Gastrocnemius medialis (tissue), 4 donors: ENCODE measurements at regions not wholly inside any gene's neighbourhood (a gene's known extent, or its start where the extent isn't known, plus 50 kb on each side); places are given as distances from the start of the nearest gene placed in this dataset.

Experiments
- CTCF ChIP-seq, 5 experiments: fragments of 450-650 bp in 3 of 5; fragments of 200-600 bp in 2 of 5; sonication (generic) in 2 of 5; IDR thresholded peaks in 4 of 5; conservative IDR thresholded peaks in 1 of 5; 1 replicate in 4 of 5; 2 replicates in 1 of 5; pipeline ENCODE4 v1.5.1; 2016 to 2019; ENCODE audit warnings: antibody characterized with exemption in 5 of 5, mild to moderate bottlenecking in 3 of 5, moderate library complexity in 3 of 5
- POLR2A ChIP-seq, 2 donors: fragments of 450-650 bp; IDR thresholded peaks; one replicate each; pipeline ENCODE4 v1.6.1; 2017; ENCODE audit warnings: antibody characterized with exemption in 2 of 2, mild to moderate bottlenecking in 2 of 2, moderate library complexity in 2 of 2

DNA sequence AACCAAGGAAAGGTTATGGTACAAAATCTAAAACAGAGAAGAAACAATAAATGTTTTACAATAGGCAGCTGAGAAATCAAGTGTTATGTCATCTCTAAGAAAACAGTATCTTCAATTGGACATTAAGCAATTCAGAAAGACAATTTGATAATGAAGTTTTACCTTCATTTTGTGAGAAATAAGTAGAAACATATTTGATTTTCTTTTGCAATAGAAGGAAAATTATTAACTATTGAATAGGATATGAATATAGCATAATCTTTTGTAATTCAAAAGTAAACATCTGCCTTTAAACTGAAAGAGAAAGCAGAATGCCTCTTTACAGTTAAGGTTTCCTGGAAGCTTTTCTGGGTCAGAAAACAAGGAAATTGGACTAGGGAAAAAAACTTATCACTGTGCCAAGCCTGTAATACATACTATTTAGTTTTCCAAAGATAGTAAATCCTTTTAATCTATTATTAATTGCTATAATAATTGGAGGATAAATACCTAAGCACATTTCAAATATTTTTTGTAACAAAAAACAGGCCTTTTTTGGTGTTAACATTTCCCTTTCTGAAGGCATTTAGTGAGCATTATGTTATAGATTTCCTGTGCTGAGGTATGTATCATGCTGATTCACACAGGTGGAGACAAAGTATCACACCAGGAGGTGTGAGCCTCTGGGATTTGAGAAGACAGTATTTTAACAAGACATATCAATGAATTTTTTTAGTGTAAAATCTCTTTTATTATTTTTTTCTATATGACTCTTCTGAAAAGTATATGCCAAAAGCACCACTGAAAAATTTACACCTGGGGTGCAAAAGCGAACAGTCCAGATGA lies 947.0 kb upstream of the CDH2 start:
- no peak for TF ChIP-seq POLR2A (IDR thresholded peaks at IDR 0.05)
- TF ChIP-seq CTCF (IDR thresholded peaks at IDR 0.05 in 4 of 5, conservative IDR thresholded peaks at IDR 0.05 in 1 of 5), result no peak
